ENCODE measurements at regions not wholly inside any gene's neighbourhood (a gene's known extent, or its start where the extent isn't known, plus 50 kb on each side); places are given as distances from the start of the nearest gene placed in this dataset.

- Histone ChIP-seq H3K27me3 (no peaks in the 10 kb centered on the region), H3K4me1 (no peaks in the 10 kb centered on the region), H3K9me3 (no peaks in the 10 kb centered on the region), H3K36me3 (no peaks in the 10 kb centered on the region), H3K4me3 (no peak overlapping the region), H3K27ac (no peak overlapping the region)
- 39% methylated on average over 5 of the region's 5 CpGs for WGBS
- DNase-seq (ENCODE audit: low spot score in 2 of 2) = no peak
- TF ChIP-seq POLR2AphosphoS5 (IDR thresholded peaks at IDR 0.05) = no peak
- TF ChIP-seq EP300 (IDR thresholded peaks at IDR 0.05) = no peak
- no peak for TF ChIP-seq POLR2A (IDR thresholded peaks at IDR 0.05)
- no peak for TF ChIP-seq CTCF (IDR thresholded peaks at IDR 0.05)
These were observed 100.4 kb upstream of the SRRM4 start for GRCh38 chr12:118880720-118881493.

GRCh38 chr12:118884226-118884625 lies 97.1 kb upstream of the SRRM4 start:
- WGBS = 40% methylated on average over 1 of the region's 1 CpG
- H3K27ac ChIP-seq = no peak overlapping the region
- H3K27me3 ChIP-seq = no peaks in the 10 kb centered on the region
- H3K4me3 ChIP-seq = no peak overlapping the region
- no peak for DNase-seq (ENCODE audit: low spot score in 2 of 2)
- no peak for TF ChIP-seq POLR2A (IDR thresholded peaks at IDR 0.05)
- TF ChIP-seq POLR2AphosphoS5 (IDR thresholded peaks at IDR 0.05) = no peak
- no peak for TF ChIP-seq CTCF (IDR thresholded peaks at IDR 0.05)
- TF ChIP-seq EP300 (IDR thresholded peaks at IDR 0.05) = no peak
- H3K4me1 ChIP-seq = no peaks in the 10 kb centered on the region
- H3K9me3 ChIP-seq = no peaks in the 10 kb centered on the region
- H3K36me3 ChIP-seq = no peaks in the 10 kb centered on the region

- no peak overlapping the region for H3K27ac ChIP-seq
- no peaks in the 10 kb centered on the region for H3K4me1 ChIP-seq
- TF ChIP-seq POLR2AphosphoS5 (IDR thresholded peaks at IDR 0.05) (no peak), CTCF (IDR thresholded peaks at IDR 0.05) (no peak), POLR2A (IDR thresholded peaks at IDR 0.05) (no peak), EP300 (IDR thresholded peaks at IDR 0.05) (no peak)
- no peak for DNase-seq (ENCODE audit: low spot score in 2 of 2)
- 35% methylated on average over 1 of the region's 1 CpG for WGBS
- no peaks in the 10 kb centered on the region for H3K9me3 ChIP-seq
- H3K4me3 ChIP-seq = no peak overlapping the region
- no peaks in the 10 kb centered on the region for H3K36me3 ChIP-seq
- no peaks in the 10 kb centered on the region for H3K27me3 ChIP-seq
These were observed 80.3 kb upstream of the SRRM4 start for GRCh38 chr12:118900993-118901392.

- 67% methylated on average over 8 of the region's 8 CpGs for WGBS
- no peaks in the 10 kb centered on the region for H3K27me3 ChIP-seq
- TF ChIP-seq POLR2A (IDR thresholded peaks at IDR 0.05) (no peak), POLR2AphosphoS5 (IDR thresholded peaks at IDR 0.05) (no peak), EP300 (IDR thresholded peaks at IDR 0.05) (no peak), CTCF (IDR thresholded peaks at IDR 0.05) (no peak)
- no peak for DNase-seq (ENCODE audit: low spot score in 2 of 2)
- H3K4me1 ChIP-seq = no peaks in the 10 kb centered on the region
- H3K36me3 ChIP-seq = no peaks in the 10 kb centered on the region
- H3K27ac ChIP-seq = no peak overlapping the region
- H3K9me3 ChIP-seq = no peaks in the 10 kb centered on the region
- no peak overlapping the region for H3K4me3 ChIP-seq
These were observed 72.5 kb upstream of the SRRM4 start for GRCh38 chr12:118908811-118909210.

- Histone ChIP-seq H3K27me3 (no peaks in the 10 kb centered on the region), H3K9me3 (no peaks in the 10 kb centered on the region), H3K4me3 (no peak overlapping the region), H3K4me1 (no peaks in the 10 kb centered on the region), H3K27ac (no peak overlapping the region), H3K36me3 (no peaks in the 10 kb centered on the region)
- 59% methylated on average over 9 of the region's 9 CpGs for WGBS
- no peak for DNase-seq (ENCODE audit: low spot score in 2 of 2)
- TF ChIP-seq POLR2AphosphoS5 (IDR thresholded peaks at IDR 0.05) (no peak), POLR2A (IDR thresholded peaks at IDR 0.05) (no peak), CTCF (IDR thresholded peaks at IDR 0.05) (no peak), EP300 (IDR thresholded peaks at IDR 0.05) (no peak)
These were observed 68.6 kb upstream of the SRRM4 start for GRCh38 chr12:118912697-118913270.
